GM12878 (cell line): ENCODE measurements at regions not wholly inside any gene's neighbourhood (a gene's known extent, or its start where the extent isn't known, plus 50 kb on each side); places are given as distances from the start of the nearest gene placed in this dataset.

Source experiments
- BACH1 ChIP-seq: fragments of 450-650 bp; IDR thresholded peaks from 2 replicates; pipeline ENCODE4 v1.6.1; 2017; ENCODE audit warnings: mild to moderate bottlenecking, borderline replicate concordance
- CEBPZ ChIP-seq: fragments of 150-350 bp; IDR thresholded peaks from 2 replicates; pipeline ENCODE4 v1.6.1; 2016; ENCODE audit warnings: low read depth, low read length
- CTCF ChIP-seq, 3 experiments: IDR thresholded peaks in 2 of 3; conservative IDR thresholded peaks in 1 of 3; 2 replicates each; pipeline ENCODE4 v1.5.1; 2011; ENCODE audit warnings: low read depth in 3 of 3, low read length in 3 of 3, mild to moderate bottlenecking in 3 of 3, control low read depth in 2 of 3, moderate library complexity in 2 of 3, inconsistent platforms in 1 of 3, mixed read lengths in 1 of 3; ENCODE audit not compliant: control insufficient read depth in 2 of 3, insufficient read depth in 1 of 3; ENCODE audit errors: extremely low read depth in 1 of 3
- FOS ChIP-seq: IDR thresholded peaks from 3 replicates; pipeline ENCODE4 v1.6.1; 2011; ENCODE audit warnings: borderline replicate concordance; ENCODE audit not compliant: insufficient read length; ENCODE audit errors: extremely low read depth
- GABPA ChIP-seq: IDR thresholded peaks from 2 replicates; pipeline ENCODE4 v1.6.1; 2014; ENCODE audit warnings: antibody characterized with exemption, low read depth, mild to moderate bottlenecking, inconsistent platforms
- KDM1A ChIP-seq: fragments of 200-600 bp; sonication (generic); IDR thresholded peaks from 2 replicates; pipeline ENCODE4 v1.6.1; 2016; ENCODE audit warnings: borderline replicate concordance
- MXI1 ChIP-seq: fragments of 150-350 bp; IDR thresholded peaks from 2 replicates; pipeline ENCODE4 v1.6.1; 2011; ENCODE audit warnings: low read depth, mild to moderate bottlenecking, inconsistent platforms, low read length, improper control_type of control experiment
- PBX3 ChIP-seq: IDR thresholded peaks from 2 replicates; pipeline ENCODE4 v1.6.1; 2011; ENCODE audit warnings: mild to moderate bottlenecking, low read depth, low read length, moderate library complexity; ENCODE audit not compliant: insufficient replicate concordance
- POLR2A ChIP-seq: IDR thresholded peaks from 2 replicates; pipeline ENCODE4 v1.6.1; 2011; ENCODE audit warnings: low read depth, mild to moderate bottlenecking, low read length
- SREBF2 ChIP-seq: IDR thresholded peaks from 2 replicates; pipeline ENCODE4 v1.6.1; 2012; ENCODE audit warnings: mild to moderate bottlenecking, low read length

- TF ChIP-seq PBX3 (no peak), KDM1A (no peak), SREBF2 (no peak), CEBPZ (no peak), BACH1 (no peak), CTCF (IDR thresholded peaks at IDR 0.05 in 2 of 3, conservative IDR thresholded peaks at IDR 0.05 in 1 of 3; ENCODE audit: control insufficient read depth in 2 of 3, extremely low read depth in 1 of 3, insufficient read depth in 1 of 3, low read depth in 3 of 3, low read length in 3 of 3) (no peak), GABPA (no peak), MXI1 (no peak), FOS (no peak), POLR2A (no peak)
Observed at GRCh38 chr2:19048593-19049266, 309.7 kb downstream of the OSR1 start.
